ENCODE measurements at regions not wholly inside any gene's neighbourhood (a gene's known extent, or its start where the extent isn't known, plus 50 kb on each side); places are given as distances from the start of the nearest gene placed in this dataset.

DNA sequence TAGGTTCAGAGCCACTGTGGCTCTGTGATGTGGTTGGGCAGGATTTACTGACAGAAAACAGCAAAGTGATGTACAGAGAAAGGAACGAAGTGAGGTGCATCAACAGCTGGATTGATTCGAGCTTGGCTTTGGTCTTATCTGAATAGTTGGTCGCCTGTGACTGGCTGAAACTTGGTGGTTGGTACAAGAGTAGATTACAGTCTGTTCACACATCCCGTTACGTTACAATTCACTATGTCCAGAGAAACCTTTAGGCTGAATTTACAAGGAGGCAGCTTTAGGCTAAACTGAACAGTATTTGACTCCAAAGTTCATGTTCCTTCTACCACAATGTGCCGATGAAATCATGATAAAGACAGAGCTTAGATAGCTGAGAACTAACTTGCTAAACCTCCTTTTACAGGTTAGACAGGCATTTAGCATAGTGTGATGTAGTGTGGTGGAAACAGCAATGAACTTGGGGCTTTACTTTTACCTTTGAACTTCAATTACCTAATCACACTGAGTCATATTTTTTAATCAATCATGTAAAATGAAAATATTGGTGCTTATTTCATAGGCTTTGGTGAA is 210.2 kb upstream of the PUM3 start:
- TF ChIP-seq, protein P1, sequence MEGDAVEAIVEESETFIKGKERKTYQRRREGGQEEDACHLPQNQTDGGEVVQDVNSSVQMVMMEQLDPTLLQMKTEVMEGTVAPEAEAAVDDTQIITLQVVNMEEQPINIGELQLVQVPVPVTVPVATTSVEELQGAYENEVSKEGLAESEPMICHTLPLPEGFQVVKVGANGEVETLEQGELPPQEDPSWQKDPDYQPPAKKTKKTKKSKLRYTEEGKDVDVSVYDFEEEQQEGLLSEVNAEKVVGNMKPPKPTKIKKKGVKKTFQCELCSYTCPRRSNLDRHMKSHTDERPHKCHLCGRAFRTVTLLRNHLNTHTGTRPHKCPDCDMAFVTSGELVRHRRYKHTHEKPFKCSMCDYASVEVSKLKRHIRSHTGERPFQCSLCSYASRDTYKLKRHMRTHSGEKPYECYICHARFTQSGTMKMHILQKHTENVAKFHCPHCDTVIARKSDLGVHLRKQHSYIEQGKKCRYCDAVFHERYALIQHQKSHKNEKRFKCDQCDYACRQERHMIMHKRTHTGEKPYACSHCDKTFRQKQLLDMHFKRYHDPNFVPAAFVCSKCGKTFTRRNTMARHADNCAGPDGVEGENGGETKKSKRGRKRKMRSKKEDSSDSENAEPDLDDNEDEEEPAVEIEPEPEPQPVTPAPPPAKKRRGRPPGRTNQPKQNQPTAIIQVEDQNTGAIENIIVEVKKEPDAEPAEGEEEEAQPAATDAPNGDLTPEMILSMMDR (IDR thresholded peaks at IDR 0.05; ENCODE audit: insufficient read depth, low read length, severe bottlenecking): no peak
- no peak for DNase-seq (ENCODE audit: low read depth)
- H3K27me3 ChIP-seq (ENCODE audit: control insufficient read depth, insufficient read depth, low read length): no peaks in the 10 kb centered on the region
- no peak overlapping the region for H3K4me3 ChIP-seq (ENCODE audit: low read depth, low read length)
- no peak for FAIRE-seq
- no peaks in the 10 kb centered on the region for H3K36me3 ChIP-seq (ENCODE audit: control insufficient read depth, insufficient read depth, low read length)

- DNase-seq (ENCODE audit: low read depth) (no peak), FAIRE-seq (no peak)
- no peak overlapping the region for H3K4me3 ChIP-seq (ENCODE audit: low read depth, low read length)
- H3K27me3 ChIP-seq (ENCODE audit: control insufficient read depth, insufficient read depth, low read length): no peaks in the 10 kb centered on the region
- H3K36me3 ChIP-seq (ENCODE audit: control insufficient read depth, insufficient read depth, low read length): no peaks in the 10 kb centered on the region
- TF ChIP-seq, protein P1 (IDR thresholded peaks at IDR 0.05; ENCODE audit: insufficient read depth, low read length, severe bottlenecking): no peak
Measured at GRCh38 chr9:3049636-3050035, 205.7 kb upstream of the PUM3 start.

- Histone ChIP-seq H3K27me3 (ENCODE audit: control insufficient read depth, insufficient read depth, low read length) (no peaks in the 10 kb centered on the region), H3K4me3 (ENCODE audit: low read depth, low read length) (no peak overlapping the region), H3K36me3 (ENCODE audit: control insufficient read depth, insufficient read depth, low read length) (no peaks in the 10 kb centered on the region)
- TF ChIP-seq, protein P1 (IDR thresholded peaks at IDR 0.05; ENCODE audit: insufficient read depth, low read length, severe bottlenecking): no peak
- DNase-seq (ENCODE audit: low read depth) (no peak), FAIRE-seq (no peak)
Measured at GRCh38 chr9:3047912-3048311, 204.0 kb upstream of the PUM3 start.

DNA sequence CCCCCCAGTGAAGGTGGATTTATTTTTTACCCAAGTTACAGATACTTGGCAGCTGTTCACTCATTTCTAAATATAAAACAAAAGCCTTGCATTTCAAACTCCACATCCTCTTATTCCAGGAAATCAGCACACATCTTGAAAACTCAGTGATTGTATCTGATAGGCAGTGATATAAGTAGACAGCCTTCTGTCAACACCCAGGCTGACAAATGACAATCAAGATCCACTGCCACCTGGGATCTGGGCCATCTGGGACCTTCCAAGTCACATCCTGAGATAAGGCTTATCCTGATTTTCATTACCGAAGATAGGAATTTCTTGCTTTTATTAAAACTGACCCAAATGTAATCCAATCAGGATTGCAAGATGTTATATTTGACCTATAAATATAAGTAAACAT is 201.3 kb upstream of the PUM3 start:
- Histone ChIP-seq H3K4me3 (ENCODE audit: low read depth, low read length) (no peak overlapping the region), H3K36me3 (ENCODE audit: control insufficient read depth, insufficient read depth, low read length) (no peaks in the 10 kb centered on the region), H3K27me3 (ENCODE audit: control insufficient read depth, insufficient read depth, low read length) (no peaks in the 10 kb centered on the region)
- FAIRE-seq: no peak
- TF ChIP-seq, protein P1 (IDR thresholded peaks at IDR 0.05; ENCODE audit: insufficient read depth, low read length, severe bottlenecking): no peak
- DNase-seq (ENCODE audit: low read depth): no peak

DNA sequence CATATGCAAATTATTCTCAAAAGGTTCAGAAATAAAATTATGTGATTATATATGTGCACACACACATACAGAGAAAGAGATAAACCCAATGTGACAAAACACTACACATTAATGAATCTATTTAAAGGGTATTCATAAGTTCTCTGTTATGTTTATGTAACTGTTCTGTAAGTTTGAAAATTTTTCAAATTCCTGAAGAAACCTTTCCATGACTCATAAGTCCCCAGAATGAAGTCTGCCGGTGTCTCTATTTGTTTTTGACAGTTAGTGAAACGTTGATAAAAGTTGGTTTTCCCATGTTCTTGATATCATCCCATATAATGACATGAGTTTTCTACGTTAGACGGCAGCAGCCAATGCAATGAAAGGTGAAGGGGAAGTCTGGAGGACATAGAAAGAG is 199.5 kb upstream of the PUM3 start:
- TF ChIP-seq, protein P1 (IDR thresholded peaks at IDR 0.05; ENCODE audit: insufficient read depth, low read length, severe bottlenecking): no peak
- Histone ChIP-seq H3K36me3 (ENCODE audit: control insufficient read depth, insufficient read depth, low read length) (no peaks in the 10 kb centered on the region), H3K27me3 (ENCODE audit: control insufficient read depth, insufficient read depth, low read length) (no peaks in the 10 kb centered on the region), H3K4me3 (ENCODE audit: low read depth, low read length) (no peak overlapping the region)
- no peak for FAIRE-seq
- peak; percentile 23 for DNase-seq (ENCODE audit: low read depth)

DNA sequence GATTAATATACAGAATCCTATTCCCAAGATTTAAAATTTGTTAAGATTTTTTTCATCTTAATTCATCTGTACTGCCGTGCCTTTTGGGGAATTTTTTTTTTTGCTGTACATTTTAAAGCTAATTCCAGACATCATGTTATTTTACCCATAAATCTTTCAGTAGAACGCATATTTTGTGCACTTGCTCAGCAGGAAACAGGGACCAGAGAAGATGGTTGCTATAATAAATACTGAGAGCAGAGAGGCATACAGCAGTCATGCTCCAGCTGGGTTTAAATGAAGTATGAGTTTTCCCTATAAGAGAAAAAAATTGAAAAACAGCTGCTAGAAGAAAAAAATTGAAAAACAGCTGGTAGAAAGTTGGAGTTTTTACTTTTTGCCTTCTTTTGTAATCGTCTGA is 196.9 kb upstream of the PUM3 start:
- no peak for FAIRE-seq
- TF ChIP-seq, protein P1 (IDR thresholded peaks at IDR 0.05; ENCODE audit: insufficient read depth, low read length, severe bottlenecking): no peak
- no peak for DNase-seq (ENCODE audit: low read depth)
- no peaks in the 10 kb centered on the region for H3K36me3 ChIP-seq (ENCODE audit: control insufficient read depth, insufficient read depth, low read length)
- H3K27me3 ChIP-seq (ENCODE audit: control insufficient read depth, insufficient read depth, low read length): no peaks in the 10 kb centered on the region
- H3K4me3 ChIP-seq (ENCODE audit: low read depth, low read length): no peak overlapping the region
